Sigmoid colon (tissue), 6 donors: ENCODE measurements at regions not wholly inside any gene's neighbourhood (a gene's known extent, or its start where the extent isn't known, plus 50 kb on each side); places are given as distances from the start of the nearest gene placed in this dataset.

Source experiments
- DNase-seq: peaks from one replicate; pipeline ENCODE4 v3.0.0-alpha.2; 2019
- H3K27ac ChIP-seq, 4 donors: fragments of 200-600 bp; sonication (generic); one replicate each; pipeline ENCODE4 v1.5.1; 2016 to 2019; ENCODE audit warnings: mild to moderate bottlenecking in 1 of 4
- H3K27me3 ChIP-seq, 3 donors: fragments of 200-600 bp; sonication (generic); one replicate each; pipeline ENCODE4 v1.5.1; 2019; ENCODE audit warnings: mild to moderate bottlenecking in 1 of 3
- H3K36me3 ChIP-seq, 4 donors: fragments of 200-600 bp; sonication (generic); one replicate each; pipeline ENCODE4 v1.5.1; 2016 to 2019
- H3K4me1 ChIP-seq, 4 donors: fragments of 200-600 bp; sonication (generic); one replicate each; pipeline ENCODE4 v1.5.1; 2017 to 2019
- H3K4me3 ChIP-seq, 4 donors: fragments of 200-600 bp; sonication (generic); one replicate each; pipeline ENCODE4 v1.5.1; 2017 to 2019; ENCODE audit warnings: mild to moderate bottlenecking in 2 of 4, moderate library complexity in 1 of 4
- H3K9me3 ChIP-seq, 4 donors: fragments of 200-600 bp in 3 of 4; sonication (generic) in 3 of 4; one replicate each; pipeline versions ENCODE4 v1.5.1 to v1.6.1; 2013 to 2019
- CTCF ChIP-seq, 4 experiments: fragments of 450-650 bp in 3 of 4; fragments of 200-600 bp in 1 of 4; IDR thresholded peaks; one replicate each; pipeline ENCODE4 v1.5.1; 2016 to 2019; ENCODE audit warnings: antibody characterized with exemption in 4 of 4, mild to moderate bottlenecking in 3 of 4, moderate library complexity in 2 of 4
- EP300 ChIP-seq, 4 donors: sonication (generic); formaldehyde crosslinking; IDR thresholded peaks; one replicate each; pipeline ENCODE4 v1.6.1; 2017; ENCODE audit warnings: antibody characterized with exemption in 4 of 4
- POLR2A ChIP-seq, 2 donors: fragments of 450-650 bp; IDR thresholded peaks; one replicate each; pipeline ENCODE4 v1.6.1; 2016; ENCODE audit warnings: antibody characterized with exemption in 2 of 2, mild to moderate bottlenecking in 2 of 2, moderate library complexity in 2 of 2
- POLR2AphosphoS5 ChIP-seq, 4 donors: sonication (generic); formaldehyde crosslinking; IDR thresholded peaks; one replicate each; pipeline ENCODE4 v1.6.1; 2017; ENCODE audit warnings: antibody characterized with exemption in 4 of 4
- WGBS, 2 donors: extraction: QIAGEN DNeasy Blood & Tissue Kit; methylation state at CpG; one replicate each; pipeline ENCODE4 v1.1.7; 2013; 5-methylcytosine and 5-hydroxymethylcytosine counted together
- intact Hi-C: fragments of 100-400 bp; cut with DNase I; formaldehyde crosslinking; loops from one replicate; pipeline ENCODE4 v1.15.1; 2023
- donor health status: healthy with polysubstance abuse.
- donor health status: healthy.

- Histone ChIP-seq H3K4me1 (peaks cover 0 to 21% (median 14%) of the 10 kb centered on the region in 4 donors), H3K9me3 (no peaks in the 10 kb centered on the region), H3K27me3 (no peaks in the 10 kb centered on the region), H3K27ac (no peak overlapping the region), H3K36me3 (no peaks in the 10 kb centered on the region), H3K4me3 (no peak overlapping the region)
- DNase-seq = no peak
- WGBS, 2 donors = 86 to 93% methylated on average over 5 of the region's 5 CpGs
- intact Hi-C loops = no loop called here
- TF ChIP-seq CTCF (IDR thresholded peaks at IDR 0.05) (no peak), POLR2A (IDR thresholded peaks at IDR 0.05) (no peak), EP300 (IDR thresholded peaks at IDR 0.05) (no peak), POLR2AphosphoS5 (IDR thresholded peaks at IDR 0.05) (no peak)
Measured at GRCh38 chr1:25018943-25019336, 88.9 kb upstream of the RUNX3 start.

DNA sequence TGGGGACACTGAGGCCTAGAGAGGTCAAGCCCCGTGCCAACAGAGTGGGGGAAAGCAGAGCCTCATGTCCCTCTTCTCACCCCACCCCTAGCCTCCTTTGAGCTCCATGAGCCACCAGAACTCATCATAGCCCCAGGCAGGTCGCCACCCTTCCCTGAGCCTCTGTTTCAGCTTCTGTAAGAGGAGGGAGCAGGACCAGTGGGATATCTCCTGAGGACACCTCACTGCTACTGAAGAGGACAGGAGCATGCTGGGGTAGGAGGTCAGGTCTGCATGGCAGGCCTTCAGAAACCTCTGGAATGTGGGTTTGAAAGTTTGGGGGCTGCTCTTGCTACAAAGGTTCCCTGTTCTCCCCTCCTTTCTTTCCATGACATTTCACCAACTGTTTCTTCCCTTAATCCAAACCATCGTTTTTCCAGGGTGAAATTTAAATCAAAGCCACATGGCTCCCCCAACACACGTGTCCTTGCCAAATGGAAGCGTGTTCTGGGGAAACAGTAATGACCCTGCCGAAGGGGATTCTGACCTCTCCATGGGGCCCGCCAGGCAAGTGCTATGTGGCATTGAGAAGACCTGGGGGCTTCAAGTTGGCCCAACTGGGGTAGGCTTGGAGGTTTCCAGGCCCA lies 88.1 kb upstream of the RUNX3 start:
- intact Hi-C loops = no loop called here

GRCh38 chr1:25017436-25018109 lies 87.5 kb upstream of the RUNX3 start:
- no peak for DNase-seq
- WGBS, 2 donors = 79 to 84% methylated on average over 11 of the region's 11 CpGs
- intact Hi-C loops = no loop called here
- Histone ChIP-seq H3K27ac (no peak overlapping the region), H3K4me3 (no peak overlapping the region), H3K36me3 (no peaks in the 10 kb centered on the region), H3K9me3 (no peaks in the 10 kb centered on the region), H3K27me3 (no peaks in the 10 kb centered on the region), H3K4me1 (peaks cover 0 to 12% (median 7%) of the 10 kb centered on the region in 4 donors)
- TF ChIP-seq POLR2A (IDR thresholded peaks at IDR 0.05) = no peak

More for the DNA sequence above, 88.1 kb upstream of the RUNX3 start:
- Histone ChIP-seq H3K4me1 (peaks cover 0 to 19% (median 13%) of the 10 kb centered on the region in 4 donors), H3K27me3 (no peaks in the 10 kb centered on the region), H3K36me3 (no peaks in the 10 kb centered on the region), H3K27ac (no peak overlapping the region), H3K4me3 (no peak overlapping the region), H3K9me3 (no peaks in the 10 kb centered on the region)
- TF ChIP-seq POLR2AphosphoS5 (IDR thresholded peaks at IDR 0.05) = no peak
- no peak for TF ChIP-seq CTCF (IDR thresholded peaks at IDR 0.05)
- no peak for TF ChIP-seq EP300 (IDR thresholded peaks at IDR 0.05)
- no peak for TF ChIP-seq POLR2A (IDR thresholded peaks at IDR 0.05)
- no peak for DNase-seq
- 82 to 83% methylated on average over 7 of the region's 7 CpGs for WGBS, 2 donors

DNA sequence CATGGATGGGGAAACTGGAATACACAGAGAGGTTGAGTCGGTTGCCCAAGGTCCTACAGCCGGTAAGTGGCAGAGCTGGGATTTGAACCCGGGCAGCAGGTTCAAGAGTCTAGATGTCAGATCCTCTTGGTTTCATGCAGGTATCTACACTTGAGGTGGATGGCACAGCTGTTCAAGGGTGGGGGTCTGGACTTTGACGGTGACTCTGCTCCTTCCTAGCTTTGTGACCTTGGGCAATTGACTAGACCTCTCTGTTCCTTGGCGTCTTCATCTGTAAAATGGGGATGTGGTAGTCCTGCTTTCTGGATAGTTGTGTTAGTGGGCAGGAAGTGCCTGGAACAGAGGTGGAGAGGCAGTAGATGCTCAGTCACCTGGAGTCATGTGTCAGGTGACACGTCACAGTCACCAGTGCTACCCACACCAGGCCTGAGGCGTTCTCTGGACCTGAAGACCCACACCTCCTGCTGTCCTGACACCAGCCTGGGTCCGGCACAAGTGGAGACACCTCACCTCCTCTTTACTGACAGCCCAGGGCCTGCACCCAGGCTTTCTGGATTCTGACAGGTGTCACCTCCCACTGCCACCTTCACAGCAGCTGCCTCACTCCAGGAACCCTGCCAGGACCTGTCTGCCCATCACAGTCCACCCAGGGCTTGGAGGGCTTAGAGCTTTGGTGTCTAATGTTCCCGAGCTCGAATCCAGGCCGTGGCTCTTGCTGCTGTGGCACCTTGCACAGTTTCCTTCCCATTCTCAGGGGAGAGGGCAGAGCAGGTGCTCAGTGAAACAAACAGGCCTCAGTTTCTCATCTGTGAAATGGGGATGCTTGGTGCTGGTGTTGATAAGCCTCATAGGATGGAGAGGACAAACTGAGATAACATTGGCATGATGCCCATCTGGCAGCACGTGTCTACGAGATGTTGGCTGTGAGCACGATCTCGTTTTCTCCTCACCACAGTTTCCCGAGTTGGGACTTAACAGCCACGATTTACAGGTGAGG lies 83.2 kb upstream of the RUNX3 start:
- TF ChIP-seq POLR2A (IDR thresholded peaks at IDR 0.05) = no peak
- no peak for TF ChIP-seq CTCF (IDR thresholded peaks at IDR 0.05)
- TF ChIP-seq EP300 (IDR thresholded peaks at IDR 0.05) = no peak
- WGBS, 2 donors = 78 to 91% methylated on average over 17 of the region's 17 CpGs
- no peak for DNase-seq

More for the DNA sequence above, 83.2 kb upstream of the RUNX3 start:
- no peak overlapping the region for H3K27ac ChIP-seq
- no peaks in the 10 kb centered on the region for H3K4me1 ChIP-seq
- intact Hi-C loops = no loop called here
- no peak overlapping the region for H3K4me3 ChIP-seq
- H3K9me3 ChIP-seq = no peaks in the 10 kb centered on the region
- H3K27me3 ChIP-seq = peaks cover 0 to 17% (median 10%) of the 10 kb centered on the region in 3 donors
- H3K36me3 ChIP-seq = no peaks in the 10 kb centered on the region
